NCI-H1436 (cell line): ENCODE measurements at regions not wholly inside any gene's neighbourhood (a gene's known extent, or its start where the extent isn't known, plus 50 kb on each side); places are given as distances from the start of the nearest gene placed in this dataset.

ENCODE experiments used
- DNase-seq: peaks from one replicate; lab custom pipeline; 2025; lab: John Stamatoyannopoulos, UW

GRCh38 chr6:14431385-14432330, 314.1 kb downstream of the CD83 start:
- DNase-seq, result no peak

- DNase-seq, result no peak
These were observed 317.5 kb downstream of the CD83 start for GRCh38 chr6:14434916-14435690.

- peak; percentile 18 for DNase-seq
These were observed 319.1 kb downstream of the CD83 start for GRCh38 chr6:14436592-14437132.

GRCh38 chr6:14439419-14439818, 321.8 kb downstream of the CD83 start:
- no peak for DNase-seq

GRCh38 chr6:14440215-14440910, 322.8 kb downstream of the CD83 start:
- DNase-seq, result no peak

GRCh38 chr6:14440940-14441781, 323.6 kb downstream of the CD83 start:
- peak; percentile 64 for DNase-seq

GRCh38 chr6:14442242-14442641, 324.7 kb downstream of the CD83 start:
- no peak for DNase-seq

- no peak for DNase-seq
These were observed 326.2 kb downstream of the CD83 start for GRCh38 chr6:14443629-14444268.

- DNase-seq, result no peak
These were observed 326.9 kb downstream of the CD83 start for GRCh38 chr6:14444295-14444972.

- DNase-seq, result no peak
These were observed 329.7 kb downstream of the CD83 start for GRCh38 chr6:14447240-14447639.

GRCh38 chr6:14448246-14448645, 330.7 kb downstream of the CD83 start:
- no peak for DNase-seq

- DNase-seq, result peak; percentile 32
These were observed 332.5 kb downstream of the CD83 start for GRCh38 chr6:14450133-14450504.

- DNase-seq, result no peak
These were observed 333.0 kb downstream of the CD83 start for GRCh38 chr6:14450578-14450977.

- no peak for DNase-seq
These were observed 334.2 kb downstream of the CD83 start for GRCh38 chr6:14451594-14452374.

- no peak for DNase-seq
These were observed 335.3 kb downstream of the CD83 start for GRCh38 chr6:14452567-14453527.

- no peak for DNase-seq
These were observed 336.3 kb downstream of the CD83 start for GRCh38 chr6:14453712-14454472.

- no peak for DNase-seq
These were observed 336.9 kb downstream of the CD83 start for GRCh38 chr6:14454473-14454775.

- DNase-seq, result no peak
These were observed 337.9 kb downstream of the CD83 start for GRCh38 chr6:14455427-14455826.
